Motor neuron (in vitro differentiated cells): ENCODE measurements at regions not wholly inside any gene's neighbourhood (a gene's known extent, or its start where the extent isn't known, plus 50 kb on each side); places are given as distances from the start of the nearest gene placed in this dataset.
"Not testable (repeated sequence)": the region's sequence is repeated elsewhere in the genome, so short reads cannot be mapped to it uniquely, and the experiment has no call there.

ENCODE experiments used
- ATAC-seq, 8 experiments: fragments of 200-7000 bp; cut with Tn5 transposase; replicated peaks in 6 of 8; 2 replicates each; pipeline ENCODE4 v1.8.0; 2021; ENCODE audit warnings: mild to moderate bottlenecking in 8 of 8, moderate library complexity in 8 of 8
- H3K27ac ChIP-seq, 2 donors: fragments of 250-450 bp; sonication (Bioruptor Pico); 2 replicates each; pipeline ENCODE4 v1.9.0; 2021; ENCODE audit warnings: antibody characterized with exemption in 2 of 2, mild to moderate bottlenecking in 2 of 2, moderate library complexity in 1 of 2
- H3K4me1 ChIP-seq, 2 donors: fragments of 250-450 bp; sonication (Bioruptor Pico); replicated peaks in 1 of 2; 2 replicates each; pipeline ENCODE4 v1.6.1; 2021; ENCODE audit warnings: antibody characterized with exemption in 2 of 2, mild to moderate bottlenecking in 2 of 2, moderate library complexity in 1 of 2
- H3K4me3 ChIP-seq, 5 donors: fragments of 250-450 bp; sonication (Bioruptor Pico); 2 replicates each; pipeline ENCODE4 v1.9.0; 2021; ENCODE audit warnings: antibody characterized with exemption in 5 of 5, mild to moderate bottlenecking in 5 of 5, moderate library complexity in 4 of 5
- WGBS, 10 experiments: fragments of 450-650 bp; shearing (Covaris generic); methylation state at CpG; one replicate each; pipeline ENCODE4 v1.0.0; 2022; 5-methylcytosine and 5-hydroxymethylcytosine counted together
- in situ Hi-C, 9 experiments: fragments of 400-800 bp; cut with MboI; loops; one replicate each; pipeline ENCODE4 v1.15.0; 2021; ENCODE audit warnings: low sequenced_read_pairs in 9 of 9, low pct_unique_long_range_greater_than_20kb in 2 of 9; ENCODE audit not compliant: unreplicated experiment in 9 of 9

DNA sequence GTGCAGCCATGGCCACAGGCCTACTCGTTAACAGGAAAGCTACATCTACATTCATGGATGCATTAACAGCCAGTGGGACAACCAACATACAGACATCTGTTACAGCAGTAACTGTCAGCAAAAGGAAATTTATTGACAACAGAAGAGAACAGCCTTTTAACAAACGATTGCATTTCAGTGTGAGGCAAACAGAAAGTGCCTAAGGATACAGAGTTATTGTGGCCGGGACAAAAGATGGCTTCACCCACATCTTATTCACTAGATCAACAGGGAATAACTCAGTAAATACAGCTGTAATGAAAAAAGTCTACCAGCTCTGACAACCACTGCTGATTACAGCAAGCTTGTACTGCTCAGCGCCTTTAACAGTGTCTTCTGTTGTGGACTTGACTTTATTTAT is 61.5 kb upstream of the TBL1X start:
- ATAC-seq = peak in 5 of 8 experiments; percentile 74 to 95 (median 84)
- H3K4me3 ChIP-seq = no peak overlapping the region
- H3K27ac ChIP-seq = peak overlapping the region in 1 of 2 donors; percentile 55
- peaks cover 13 to 15% of the 10 kb centered on the region in 2 donors for H3K4me1 ChIP-seq
- 20 to 100% (median 30%) methylated on average over 1 to 4 of the region's 4 CpGs; no CpG with 5 or more reads in 5 of the 10 experiments for WGBS, 10 experiments
- in situ Hi-C loops = no loop called here

DNA sequence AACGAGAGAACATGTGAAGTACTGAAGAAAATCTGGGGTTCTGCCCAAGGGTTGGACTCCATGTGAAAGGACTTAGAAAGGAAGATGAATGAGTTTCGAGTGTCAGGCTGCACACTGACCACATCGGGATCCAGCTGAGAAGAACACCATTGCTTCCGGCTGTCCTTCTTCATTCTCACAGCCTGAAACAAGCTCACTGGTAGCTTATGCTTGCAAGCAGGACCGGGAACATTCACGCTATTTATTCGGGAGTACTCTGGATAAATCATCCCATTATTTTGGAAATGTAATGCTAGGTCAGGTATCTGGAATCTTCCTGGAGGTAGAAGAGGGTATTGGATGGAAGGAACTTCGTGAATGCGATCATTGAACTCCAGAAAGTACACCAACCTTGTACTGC is 59.2 kb upstream of the TBL1X start:
- H3K4me1 ChIP-seq = peaks cover 13 to 15% of the 10 kb centered on the region in 2 donors
- 40 to 100% (median 90%) methylated on average over 3 to 8 of the region's 9 CpGs for WGBS, 10 experiments
- H3K27ac ChIP-seq, in situ Hi-C loops, H3K4me3 ChIP-seq, ATAC-seq: not testable (repeated sequence)

DNA sequence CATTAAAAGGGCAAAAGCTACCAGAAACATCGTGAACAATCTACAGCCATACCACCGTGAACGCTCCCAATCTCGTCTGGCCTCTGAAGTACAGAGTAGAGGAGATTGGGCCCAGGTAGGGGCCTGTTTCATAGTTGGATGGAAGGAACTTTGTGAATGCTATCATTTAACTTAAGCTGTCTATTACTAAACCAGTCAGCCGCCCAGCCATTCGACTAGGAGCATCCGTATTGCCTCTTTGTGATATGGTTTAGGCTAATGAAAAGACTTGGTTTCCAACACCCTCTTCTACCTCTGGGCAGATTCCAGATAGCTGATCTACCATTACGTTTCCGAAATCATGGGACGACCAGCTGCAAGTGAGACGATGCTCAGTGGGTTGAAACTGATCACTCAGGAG is 54.0 kb upstream of the TBL1X start:
- H3K4me3 ChIP-seq, in situ Hi-C loops, H3K4me1 ChIP-seq, H3K27ac ChIP-seq, ATAC-seq: not testable (repeated sequence)
- no CpG with 5 or more reads among the region's 11 CpGs for WGBS, 10 experiments

DNA sequence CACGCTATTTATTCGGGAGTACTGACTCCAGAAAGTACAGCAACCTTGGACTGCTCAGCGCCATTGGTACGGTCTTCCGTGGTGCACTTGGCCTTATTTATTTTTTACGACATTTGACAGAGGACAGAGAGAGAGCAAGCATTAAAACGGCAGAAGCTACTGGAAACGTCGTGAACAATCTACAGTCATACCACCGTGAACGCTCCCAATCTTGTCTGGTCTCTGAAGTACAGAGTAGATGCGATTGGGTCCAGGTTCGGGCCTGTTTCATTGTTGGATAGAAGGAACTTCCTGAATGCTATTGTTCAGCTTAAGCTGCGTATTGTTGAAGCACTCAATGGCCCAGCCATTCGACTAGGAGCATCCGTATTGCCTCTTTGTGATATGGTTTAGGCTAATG is 53.2 kb upstream of the TBL1X start:
- in situ Hi-C loops, H3K27ac ChIP-seq, H3K4me3 ChIP-seq, H3K4me1 ChIP-seq, ATAC-seq: not testable (repeated sequence)
- 60 to 100% (median 86%) methylated on average over 1 to 8 of the region's 16 CpGs; no CpG with 5 or more reads in 5 of the 10 experiments for WGBS, 10 experiments

DNA sequence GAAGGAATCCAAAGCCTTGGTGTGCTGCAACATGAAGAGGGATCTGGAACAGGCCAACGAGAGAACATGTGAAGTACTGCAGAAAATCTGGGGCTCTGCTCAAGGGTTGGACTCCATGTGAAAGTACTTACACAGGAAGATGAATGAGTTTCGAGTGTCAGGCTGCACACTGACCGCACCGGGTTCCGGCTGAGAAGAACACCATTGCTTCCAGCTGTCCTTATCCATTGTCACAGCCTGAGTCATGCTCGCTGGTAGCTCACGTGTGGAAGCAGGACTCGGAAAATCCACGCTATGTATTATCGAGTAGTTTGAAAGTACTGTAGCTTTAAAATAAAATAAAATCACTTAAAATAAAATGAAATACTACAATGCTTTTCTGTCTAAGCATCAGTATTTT is 50.4 kb upstream of the TBL1X start:
- Histone ChIP-seq H3K4me1 (peaks cover 0 to 6% of the 10 kb centered on the region in 2 donors), H3K27ac (no peak overlapping the region), H3K4me3 (no peak overlapping the region)
- no peak for ATAC-seq
- 0 to 100% (median 83%) methylated on average over 1 to 10 of the region's 10 CpGs; no CpG with 5 or more reads in 4 of the 10 experiments for WGBS, 10 experiments
- in situ Hi-C loops = no loop called here
